ENCODE measurements at regions not wholly inside any gene's neighbourhood (a gene's known extent, or its start where the extent isn't known, plus 50 kb on each side); places are given as distances from the start of the nearest gene placed in this dataset.

GRCh38 chr11:16611401-16611921, 127.0 kb upstream of the C11orf58 start:
- no peak for TF ChIP-seq CTCF (IDR thresholded peaks at IDR 0.05)
- TF ChIP-seq E2F6 (IDR thresholded peaks at IDR 0.05; ENCODE audit: borderline replicate concordance, low read depth): no peak
- no peak for TF ChIP-seq NFE2L2 (conservative IDR thresholded peaks at IDR 0.05; ENCODE audit: low read length)
- TF ChIP-seq USF2 (IDR thresholded peaks at IDR 0.05): no peak
- no peak for TF ChIP-seq POLR2A (IDR thresholded peaks at IDR 0.05; ENCODE audit: low read length)
- no peak for TF ChIP-seq KDM1A (IDR thresholded peaks at IDR 0.05; ENCODE audit: low read depth)
- no peak for TF ChIP-seq SREBF2 (IDR thresholded peaks at IDR 0.05)

Data from A549 (cell line).